ENCODE measurements at regions not wholly inside any gene's neighbourhood (a gene's known extent, or its start where the extent isn't known, plus 50 kb on each side); places are given as distances from the start of the nearest gene placed in this dataset.

DNA sequence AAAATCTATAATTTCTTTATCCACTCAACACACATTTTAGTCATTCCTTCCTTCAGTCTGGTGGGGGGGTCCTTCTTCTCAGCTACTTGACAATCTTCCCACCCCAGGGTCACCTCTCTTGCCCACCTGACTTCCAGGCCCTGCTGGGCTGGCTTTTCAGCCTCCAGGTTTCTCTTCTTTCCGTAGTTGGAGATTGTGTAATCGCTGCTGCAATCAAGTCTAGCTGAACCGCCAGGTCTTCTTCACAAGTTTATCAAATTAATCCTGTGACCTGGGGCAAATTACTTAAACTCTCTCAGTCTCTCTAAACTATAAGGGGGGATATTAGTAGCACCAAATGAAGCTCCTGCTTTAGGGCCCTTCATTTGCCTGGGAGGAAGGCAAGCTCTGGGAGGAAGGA, 102.9 kb upstream of the TNIP3 start:
- H3K4me1 ChIP-seq (ENCODE audit: insufficient read depth, low read length) = no peaks in the 10 kb centered on the region
- no peak for TF ChIP-seq SPEN (CRISPR knock-in tag; IDR thresholded peaks at IDR 0.05; ENCODE audit: low read depth)
- TF ChIP-seq, protein P1, sequence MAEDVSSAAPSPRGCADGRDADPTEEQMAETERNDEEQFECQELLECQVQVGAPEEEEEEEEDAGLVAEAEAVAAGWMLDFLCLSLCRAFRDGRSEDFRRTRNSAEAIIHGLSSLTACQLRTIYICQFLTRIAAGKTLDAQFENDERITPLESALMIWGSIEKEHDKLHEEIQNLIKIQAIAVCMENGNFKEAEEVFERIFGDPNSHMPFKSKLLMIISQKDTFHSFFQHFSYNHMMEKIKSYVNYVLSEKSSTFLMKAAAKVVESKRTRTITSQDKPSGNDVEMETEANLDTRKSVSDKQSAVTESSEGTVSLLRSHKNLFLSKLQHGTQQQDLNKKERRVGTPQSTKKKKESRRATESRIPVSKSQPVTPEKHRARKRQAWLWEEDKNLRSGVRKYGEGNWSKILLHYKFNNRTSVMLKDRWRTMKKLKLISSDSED (CRISPR knock-in tag; IDR thresholded peaks at IDR 0.05) = no peak
- TF ChIP-seq HMG20A (CRISPR knock-in tag; IDR thresholded peaks at IDR 0.05; ENCODE audit: borderline replicate concordance) = no peak
- peak; percentile 65; the same call in 1 of the 2 replicates for TF ChIP-seq CEBPB (IDR thresholded peaks at IDR 0.05; ENCODE audit: borderline replicate concordance, low read depth, low read length)
- TF ChIP-seq KAT8 (CRISPR knock-in tag; IDR thresholded peaks at IDR 0.05) = no peak
- no peak for TF ChIP-seq ZSCAN21 (CRISPR knock-in tag; IDR thresholded peaks at IDR 0.05; ENCODE audit: borderline replicate concordance)
- no peak overlapping the region for H3K9ac ChIP-seq (ENCODE audit: insufficient read depth, low read depth, low read length)
- no peaks in the 10 kb centered on the region for H4K20me1 ChIP-seq (ENCODE audit: insufficient read depth, low read length)
- H3K27me3 ChIP-seq (ENCODE audit: control insufficient read depth in 1 of 2, insufficient read depth in 2 of 2, low read length in 2 of 2) = no peaks in the 10 kb centered on the region
- no peaks in the 10 kb centered on the region for H3K9me3 ChIP-seq (ENCODE audit: low read length)
- no peak overlapping the region for H3K4me2 ChIP-seq (ENCODE audit: low read depth, low read length)
- H3K4me3 ChIP-seq (replicated peaks in 1 of 3; ENCODE audit: insufficient read depth in 1 of 3, low read depth in 2 of 3, low read length in 3 of 3) = no peak overlapping the region
- no peak overlapping the region for H2AFZ ChIP-seq (ENCODE audit: low read length)
- H3K27ac ChIP-seq (ENCODE audit: extremely low read length, insufficient read depth, low read length) = no peak overlapping the region
- BruUV-seq (replicated peaks) = no TSS peak
- in situ Hi-C loops (cut with HindIII; ENCODE audit: extremely low pct_ligation_motif_present, low pct_unique_long_range_greater_than_20kb) (no loop called here), intact Hi-C loops (cut with micrococcal nuclease; ENCODE audit: unreplicated experiment) (no loop called here)
- ChIA-PET CTCF (ENCODE audit: low intra/inter-chr PET ratio, low total read pairs) (no interaction called here), POLR2A (no interaction called here)
- H3K36me3 ChIP-seq (replicated peaks in 1 of 2; ENCODE audit: control insufficient read depth in 1 of 2, insufficient read depth in 2 of 2, low read length in 2 of 2) = no peaks in the 10 kb centered on the region
- FAIRE-seq = no peak
- 0% methylated on average over 3 of the region's 3 CpGs for WGBS (ENCODE audit: low lambda C conversion rate)
- no peaks in the 10 kb centered on the region for H3K79me2 ChIP-seq (ENCODE audit: insufficient read depth, low read length)
- no peak for DNase-seq (ENCODE audit: low spot score)
- ATAC-seq = no peak

DNA sequence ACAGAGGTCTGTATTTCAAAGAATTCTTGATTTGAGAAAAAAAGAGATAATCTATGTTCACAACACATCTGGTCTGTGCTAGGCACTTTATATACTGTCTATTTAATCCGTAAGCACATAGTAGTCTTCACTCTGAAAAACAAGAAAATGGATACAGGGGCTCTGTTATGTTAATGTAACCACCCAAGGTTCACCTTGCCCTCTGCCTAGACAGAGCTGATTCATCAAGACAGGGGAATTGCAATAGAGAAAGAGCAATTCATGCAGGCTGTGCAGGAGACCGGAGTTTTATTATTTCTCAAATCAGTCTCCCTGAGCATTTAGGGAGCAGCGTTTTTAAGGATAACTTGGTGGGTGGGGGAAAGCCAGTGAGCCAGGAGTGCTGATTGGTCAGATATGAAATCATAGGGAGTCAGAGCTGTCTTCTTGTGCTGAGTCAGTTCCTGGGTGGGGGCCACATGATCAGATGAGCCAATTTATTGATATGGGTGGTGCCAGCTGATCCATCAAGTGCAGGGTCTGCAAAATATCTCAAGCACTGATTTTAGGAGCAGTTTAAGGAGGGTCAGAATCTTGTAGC, 92.9 kb upstream of the TNIP3 start:
- in situ Hi-C loops (cut with HindIII; ENCODE audit: extremely low pct_ligation_motif_present, low pct_unique_long_range_greater_than_20kb) (no loop called here), intact Hi-C loops (cut with micrococcal nuclease; ENCODE audit: unreplicated experiment) (no loop called here)
- POLR2A ChIA-PET = no interaction called here
- H3K79me2 ChIP-seq (ENCODE audit: insufficient read depth, low read length) = no peaks in the 10 kb centered on the region
- no TSS peak for BruUV-seq (replicated peaks)
- no peak for ATAC-seq
- no peak for DNase-seq (ENCODE audit: low spot score)
- H2AFZ ChIP-seq (ENCODE audit: low read length) = no peak overlapping the region
- no peak overlapping the region for H3K4me2 ChIP-seq (ENCODE audit: low read depth, low read length)
- no peaks in the 10 kb centered on the region for H3K4me1 ChIP-seq (ENCODE audit: insufficient read depth, low read length)
- WGBS (ENCODE audit: low lambda C conversion rate) = 41% methylated on average over 3 of the region's 3 CpGs
- H3K9ac ChIP-seq (ENCODE audit: insufficient read depth, low read depth, low read length) = no peak overlapping the region
- no peaks in the 10 kb centered on the region for H3K27me3 ChIP-seq (ENCODE audit: control insufficient read depth in 1 of 2, insufficient read depth in 2 of 2, low read length in 2 of 2)
- H4K20me1 ChIP-seq (ENCODE audit: insufficient read depth, low read length) = no peaks in the 10 kb centered on the region
- no peaks in the 10 kb centered on the region for H3K9me3 ChIP-seq (ENCODE audit: low read length)
- H3K27ac ChIP-seq (ENCODE audit: extremely low read length, insufficient read depth, low read length) = no peak overlapping the region
- no peak overlapping the region for H3K4me3 ChIP-seq (replicated peaks in 1 of 3; ENCODE audit: insufficient read depth in 1 of 3, low read depth in 2 of 3, low read length in 3 of 3)
- FAIRE-seq = no peak
- CTCF ChIA-PET (ENCODE audit: low intra/inter-chr PET ratio, low total read pairs) = no interaction called here
- H3K36me3 ChIP-seq (replicated peaks in 1 of 2; ENCODE audit: control insufficient read depth in 1 of 2, insufficient read depth in 2 of 2, low read length in 2 of 2) = no peaks in the 10 kb centered on the region
- no peak for TF ChIP-seq FOXK2 (IDR thresholded peaks at IDR 0.05)
- no peak for TF ChIP-seq SRF (IDR thresholded peaks at IDR 0.05; ENCODE audit: low read depth, low read length)
- no peak for TF ChIP-seq PPARG (CRISPR knock-in tag; conservative IDR thresholded peaks at IDR 0.05)
- TF ChIP-seq MXD4 (CRISPR knock-in tag; IDR thresholded peaks at IDR 0.05) = no peak
- no peak for TF ChIP-seq REL (CRISPR knock-in tag; conservative IDR thresholded peaks at IDR 0.05)
- TF ChIP-seq ZNF160 (CRISPR knock-in tag; IDR thresholded peaks at IDR 0.05) = no peak
- TF ChIP-seq ZNF333 (CRISPR knock-in tag; IDR thresholded peaks at IDR 0.05; ENCODE audit: borderline replicate concordance) = no peak
- TF ChIP-seq KLF11 (CRISPR knock-in tag; IDR thresholded peaks at IDR 0.05) = no peak
- TF ChIP-seq HOXA9 (CRISPR knock-in tag; IDR thresholded peaks at IDR 0.05; ENCODE audit: borderline replicate concordance) = no peak
- TF ChIP-seq NCOA2 (CRISPR knock-in tag; IDR thresholded peaks at IDR 0.05) = no peak
- no peak for TF ChIP-seq RXRB (CRISPR knock-in tag; IDR thresholded peaks at IDR 0.05; ENCODE audit: borderline replicate concordance)
- no peak for TF ChIP-seq SAFB2 (CRISPR knock-in tag; IDR thresholded peaks at IDR 0.05; ENCODE audit: borderline replicate concordance, low read depth)
- TF ChIP-seq ZNF782 (CRISPR knock-in tag; IDR thresholded peaks at IDR 0.05; ENCODE audit: borderline replicate concordance) = no peak
- TF ChIP-seq HOXA3 (CRISPR knock-in tag; IDR thresholded peaks at IDR 0.05) = no peak
- no peak for TF ChIP-seq SNAI1 (CRISPR knock-in tag; IDR thresholded peaks at IDR 0.05; ENCODE audit: borderline replicate concordance)
- no peak for TF ChIP-seq ZNF143 (CRISPR knock-in tag; IDR thresholded peaks at IDR 0.05)
